Kidney epithelial cell (primary cell): ENCODE measurements at regions not wholly inside any gene's neighbourhood (a gene's known extent, or its start where the extent isn't known, plus 50 kb on each side); places are given as distances from the start of the nearest gene placed in this dataset.

Experiments used
- DNase-seq: peaks from one replicate; pipeline ENCODE4 v3.0.0-alpha.2; 2010; ENCODE audit warnings: low read depth
- H3K27me3 ChIP-seq: 2 replicates; pipeline ENCODE4 v1.6.0; 2011; ENCODE audit warnings: low read length; ENCODE audit not compliant: control insufficient read depth, insufficient read depth
- H3K36me3 ChIP-seq: 2 replicates; pipeline ENCODE4 v1.5.1; 2011; ENCODE audit warnings: low read length; ENCODE audit not compliant: control insufficient read depth, insufficient read depth
- H3K4me3 ChIP-seq: 2 replicates; pipeline ENCODE4 v1.5.1; 2011; ENCODE audit warnings: low read depth, mild to moderate bottlenecking, control low read depth, low read length
- TF ChIP-seq, protein P1 (sequence below): IDR thresholded peaks from 2 replicates; pipeline ENCODE4 v1.5.1; 2011; ENCODE audit warnings: mild to moderate bottlenecking, moderate library complexity, low read length, control low read depth, inconsistent platforms; ENCODE audit not compliant: insufficient read depth, poor library complexity, severe bottlenecking

DNA sequence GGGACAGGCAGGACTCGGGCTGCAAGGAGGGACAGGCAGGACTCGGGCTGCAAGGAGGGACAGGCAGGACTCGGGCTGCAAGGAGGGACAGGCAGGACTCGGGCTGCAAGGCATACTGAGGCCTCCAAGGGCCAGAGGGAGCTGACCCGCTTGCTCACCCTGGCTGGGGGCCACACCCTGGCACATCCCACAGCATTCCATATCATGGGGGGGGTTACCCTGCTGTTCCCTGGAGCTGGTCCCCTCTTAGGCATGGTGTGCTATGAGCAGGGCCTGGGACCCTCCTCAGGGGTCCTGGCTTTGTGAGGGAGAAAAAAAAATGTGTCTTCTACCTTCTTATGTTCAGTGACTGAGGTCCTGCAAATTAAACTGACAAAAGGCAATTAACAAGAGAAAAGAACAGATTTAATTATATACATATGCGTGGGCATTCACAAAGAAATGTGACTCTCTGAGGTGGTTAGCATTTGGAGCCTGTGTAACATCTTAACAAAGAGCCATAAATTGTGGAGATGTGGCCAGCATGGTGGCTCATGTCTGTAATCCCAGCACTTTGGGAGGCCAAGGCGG is 97.6 kb upstream of the ALDH1A3 start:
- no peak for DNase-seq
- Histone ChIP-seq H3K27me3 (no peaks in the 10 kb centered on the region), H3K36me3 (no peaks in the 10 kb centered on the region), H3K4me3 (no peak overlapping the region)
- TF ChIP-seq, protein P1, sequence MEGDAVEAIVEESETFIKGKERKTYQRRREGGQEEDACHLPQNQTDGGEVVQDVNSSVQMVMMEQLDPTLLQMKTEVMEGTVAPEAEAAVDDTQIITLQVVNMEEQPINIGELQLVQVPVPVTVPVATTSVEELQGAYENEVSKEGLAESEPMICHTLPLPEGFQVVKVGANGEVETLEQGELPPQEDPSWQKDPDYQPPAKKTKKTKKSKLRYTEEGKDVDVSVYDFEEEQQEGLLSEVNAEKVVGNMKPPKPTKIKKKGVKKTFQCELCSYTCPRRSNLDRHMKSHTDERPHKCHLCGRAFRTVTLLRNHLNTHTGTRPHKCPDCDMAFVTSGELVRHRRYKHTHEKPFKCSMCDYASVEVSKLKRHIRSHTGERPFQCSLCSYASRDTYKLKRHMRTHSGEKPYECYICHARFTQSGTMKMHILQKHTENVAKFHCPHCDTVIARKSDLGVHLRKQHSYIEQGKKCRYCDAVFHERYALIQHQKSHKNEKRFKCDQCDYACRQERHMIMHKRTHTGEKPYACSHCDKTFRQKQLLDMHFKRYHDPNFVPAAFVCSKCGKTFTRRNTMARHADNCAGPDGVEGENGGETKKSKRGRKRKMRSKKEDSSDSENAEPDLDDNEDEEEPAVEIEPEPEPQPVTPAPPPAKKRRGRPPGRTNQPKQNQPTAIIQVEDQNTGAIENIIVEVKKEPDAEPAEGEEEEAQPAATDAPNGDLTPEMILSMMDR = no peak

DNA sequence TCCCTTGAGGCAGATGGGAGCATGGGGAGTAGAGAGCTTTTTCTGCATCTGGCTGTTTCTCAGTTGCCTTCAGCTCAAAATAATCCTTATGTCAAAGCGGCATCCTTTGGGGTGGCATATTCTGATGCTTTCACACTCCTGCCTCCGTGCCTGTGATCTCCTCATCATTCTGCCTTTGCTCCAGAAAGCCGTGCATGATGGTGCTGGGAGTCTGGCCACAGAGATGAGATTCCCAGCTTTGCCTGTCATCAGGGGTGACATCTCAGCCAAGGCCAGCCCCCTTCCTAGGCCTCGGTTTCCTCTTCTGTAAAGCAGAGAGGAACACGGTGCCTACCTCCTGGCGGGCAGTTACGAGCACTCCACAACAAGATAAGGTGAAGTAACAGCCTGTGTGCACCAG is 96.3 kb upstream of the ALDH1A3 start:
- Histone ChIP-seq H3K4me3 (no peak overlapping the region), H3K36me3 (no peaks in the 10 kb centered on the region), H3K27me3 (no peaks in the 10 kb centered on the region)
- no peak for DNase-seq
- TF ChIP-seq, protein P1 = no peak

DNA sequence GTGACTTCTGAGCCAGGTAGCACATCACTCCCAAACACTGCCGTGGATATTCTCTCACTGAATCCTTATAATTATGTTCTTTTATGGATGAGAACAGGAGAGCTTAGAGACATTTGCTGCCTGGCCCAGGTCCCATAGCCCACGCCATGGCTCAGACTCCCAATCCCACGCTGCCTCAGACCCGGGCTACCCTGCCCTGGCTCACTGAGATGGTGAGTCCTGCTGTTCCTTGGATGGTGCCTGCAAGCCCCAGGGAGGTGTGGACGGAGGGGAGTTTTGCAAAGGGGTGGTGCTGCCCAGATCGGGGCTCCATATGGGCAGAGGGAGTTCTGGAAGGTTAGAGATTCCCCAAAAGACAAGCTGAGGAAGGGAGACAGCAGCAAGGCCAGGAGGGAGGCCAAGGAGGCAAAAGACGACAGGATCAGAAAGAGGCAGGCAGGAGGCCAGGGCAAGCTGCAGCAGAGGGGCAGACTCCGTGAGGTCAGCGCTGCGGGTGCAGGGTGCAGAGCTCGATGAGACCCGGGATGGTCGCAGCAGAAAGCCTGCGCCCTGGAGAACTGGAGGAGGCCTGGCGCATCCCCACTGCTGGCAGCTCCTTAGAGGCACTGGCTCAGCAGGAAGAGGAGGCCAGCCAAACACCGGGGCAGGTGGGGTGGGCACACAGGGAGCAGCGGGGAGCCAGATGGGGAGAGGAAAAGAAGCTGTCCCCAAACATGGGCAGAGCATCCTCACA is 95.7 kb upstream of the ALDH1A3 start:
- no peaks in the 10 kb centered on the region for H3K36me3 ChIP-seq
- DNase-seq = no peak
- no peaks in the 10 kb centered on the region for H3K27me3 ChIP-seq
- TF ChIP-seq, protein P1 = no peak
- H3K4me3 ChIP-seq = no peak overlapping the region

DNA sequence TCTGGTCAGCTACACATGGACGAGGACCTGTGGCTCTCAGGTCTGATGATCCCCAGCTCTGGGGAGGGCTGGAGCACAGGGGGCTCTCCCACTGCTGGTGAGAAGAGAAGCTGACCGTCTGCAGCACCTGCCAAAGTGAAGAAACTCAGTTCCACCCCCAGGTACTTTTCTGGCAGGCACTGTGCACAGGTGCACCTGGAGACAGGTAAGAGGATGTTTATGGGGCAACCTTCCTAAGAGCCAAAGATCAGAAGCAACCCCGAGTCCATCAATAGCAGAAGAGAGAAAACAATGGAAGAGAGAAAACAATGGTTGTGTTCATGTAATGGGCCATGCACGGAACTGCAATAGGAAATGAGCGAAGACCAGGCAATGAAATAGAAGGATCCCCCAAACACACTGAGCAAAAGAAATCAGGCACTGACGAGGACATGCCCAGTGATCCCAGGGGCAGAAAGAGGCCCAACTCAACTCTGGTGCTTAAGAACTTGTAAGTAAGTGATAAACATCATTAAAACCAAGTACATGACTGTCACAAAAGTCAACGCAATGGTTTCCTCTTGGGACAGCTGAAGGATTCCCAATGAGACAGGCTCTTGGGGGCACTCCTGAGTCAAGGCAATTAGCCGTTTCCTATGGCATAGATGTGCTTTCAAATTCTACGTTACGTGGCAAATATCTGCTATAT is 95.0 kb upstream of the ALDH1A3 start:
- H3K36me3 ChIP-seq = no peaks in the 10 kb centered on the region
- H3K27me3 ChIP-seq = no peaks in the 10 kb centered on the region
- no peak overlapping the region for H3K4me3 ChIP-seq
- DNase-seq = no peak
- TF ChIP-seq, protein P1 = no peak

DNA sequence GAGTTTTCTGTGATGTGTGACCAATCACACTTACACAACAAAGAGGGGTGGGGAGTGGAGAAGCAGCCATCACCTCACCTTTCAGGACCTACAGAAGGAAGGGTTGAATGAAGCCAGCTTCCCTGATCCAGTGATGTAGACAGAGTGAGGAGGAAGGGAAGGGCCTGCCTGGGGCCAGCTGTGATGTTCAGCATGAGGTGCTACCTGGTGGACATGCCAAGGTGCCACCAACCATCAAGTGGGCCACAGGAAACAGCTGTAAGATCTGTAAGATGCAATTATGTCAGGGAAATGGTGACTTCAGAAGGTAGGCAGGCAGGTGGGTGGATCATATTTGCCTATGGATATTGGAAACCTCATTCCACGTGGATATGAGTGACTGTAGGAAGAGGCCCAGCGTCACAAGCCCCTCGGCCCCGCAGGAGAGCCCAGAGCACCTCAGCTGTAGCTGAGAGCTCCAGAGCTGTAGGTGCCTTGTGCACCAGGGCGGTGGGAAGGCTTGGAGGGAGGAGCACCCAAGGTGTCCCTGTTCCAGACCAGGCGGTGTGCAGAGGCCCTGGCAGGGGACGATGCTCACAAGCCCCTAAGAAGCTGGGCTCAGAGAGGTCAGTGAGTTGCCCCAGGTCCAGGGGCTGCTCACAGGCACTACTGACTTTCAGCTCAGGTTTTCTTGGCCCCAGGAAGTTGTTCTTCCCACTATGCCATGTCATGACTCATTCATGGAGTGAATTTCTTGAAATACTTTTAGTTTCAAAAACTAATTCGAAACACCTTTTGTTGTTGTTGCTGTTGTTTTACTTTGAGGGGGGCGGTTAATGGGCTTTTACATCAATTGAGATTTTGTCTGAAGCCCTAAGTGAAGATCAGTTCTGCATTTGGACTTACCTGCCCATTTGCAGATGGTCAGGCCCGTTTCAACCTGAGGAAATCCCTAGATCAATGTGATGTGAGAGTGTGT is 94.2 kb upstream of the ALDH1A3 start:
- no peaks in the 10 kb centered on the region for H3K27me3 ChIP-seq
- no peak overlapping the region for H3K4me3 ChIP-seq
- no peaks in the 10 kb centered on the region for H3K36me3 ChIP-seq
- DNase-seq = no peak
- TF ChIP-seq, protein P1 = no peak
